Small intestine (tissue), 7 donors: ENCODE measurements at regions not wholly inside any gene's neighbourhood (a gene's known extent, or its start where the extent isn't known, plus 50 kb on each side); places are given as distances from the start of the nearest gene placed in this dataset.

ENCODE experiments used
- DNase-seq, 2 donors: peaks; one replicate each; pipeline versions ENCODE4 v3.0.0 to v3.0.0-alpha.2; 2013
- FAIRE-seq: peaks from 2 replicates; lab custom pipeline; 2012; peaks lifted over from hg19 to GRCh38; lab: Jason Lieb, UNC
- H3K27ac ChIP-seq, 3 donors: one replicate each; pipeline ENCODE4 v1.5.1; 2013; ENCODE audit warnings: low read length in 2 of 3, mild to moderate bottlenecking in 2 of 3, control low read depth in 1 of 3, inconsistent platforms in 1 of 3, low read depth in 1 of 3, moderate library complexity in 1 of 3
- H3K27me3 ChIP-seq, 3 donors: one replicate each; pipeline ENCODE4 v1.6.1; 2013; ENCODE audit warnings: low read length in 3 of 3, inconsistent platforms in 1 of 3; ENCODE audit not compliant: control insufficient read depth in 3 of 3, insufficient read depth in 3 of 3
- H3K36me3 ChIP-seq, 3 donors: one replicate each; pipeline ENCODE4 v1.6.1; 2013; ENCODE audit warnings: low read length in 3 of 3, inconsistent platforms in 1 of 3, low read depth in 1 of 3, mild to moderate bottlenecking in 1 of 3, moderate library complexity in 1 of 3; ENCODE audit not compliant: control insufficient read depth in 3 of 3, insufficient read depth in 2 of 3
- H3K4me1 ChIP-seq, 3 donors: one replicate each; pipeline ENCODE4 v1.6.1; 2013; ENCODE audit warnings: low read length in 2 of 3, inconsistent platforms in 1 of 3, low read depth in 1 of 3, mild to moderate bottlenecking in 1 of 3, moderate library complexity in 1 of 3; ENCODE audit not compliant: control insufficient read depth in 3 of 3, insufficient read depth in 2 of 3
- H3K4me3 ChIP-seq, 3 donors: one replicate each; pipeline ENCODE4 v1.5.1; 2013; ENCODE audit warnings: low read length in 3 of 3, control low read depth in 1 of 3, inconsistent platforms in 1 of 3, low read depth in 1 of 3, mild to moderate bottlenecking in 1 of 3, moderate library complexity in 1 of 3
- H3K9me3 ChIP-seq, 2 donors: one replicate each; pipeline ENCODE4 v1.6.1; 2013; ENCODE audit warnings: low read depth in 1 of 2, low read length in 1 of 2; ENCODE audit not compliant: control insufficient read depth in 2 of 2, insufficient read depth in 1 of 2
- WGBS, 3 donors: extraction: QIAGEN DNeasy Blood & Tissue Kit; methylation state at CpG; one replicate each; pipeline ENCODE4 v1.1.7; 2013; 5-methylcytosine and 5-hydroxymethylcytosine counted together
- donor health status: healthy with polysubstance abuse.
- donor health status: control.
- donor health status: control.
- donor health status: Bipolar disorder and iron deficiency.
- donor health status: healthy.

DNA sequence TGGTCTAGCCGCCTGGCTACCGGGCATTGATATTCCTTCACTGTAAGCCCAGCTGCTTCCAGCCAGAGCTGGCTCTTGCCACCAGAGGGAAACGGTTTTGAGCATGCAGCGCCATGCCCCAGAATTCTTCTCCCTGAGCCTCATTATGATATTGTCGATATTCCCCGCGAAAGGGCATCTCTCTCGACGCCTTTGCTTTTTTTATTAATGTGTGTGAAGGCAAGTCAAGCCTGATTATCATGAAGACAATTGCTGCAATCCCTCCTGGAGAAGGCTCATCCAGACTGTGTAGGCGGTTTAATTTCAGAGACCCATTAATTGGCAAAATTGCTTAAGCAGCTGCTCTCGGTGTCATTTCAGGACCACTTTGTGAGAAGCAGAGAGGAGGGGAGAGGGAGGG is 321.2 kb upstream of the TLE3 start:
- H3K27me3 ChIP-seq: peaks cover 0 to 15% (median 7%) of the 10 kb centered on the region in 3 donors
- no peak overlapping the region for H3K4me3 ChIP-seq
- DNase-seq: no peak

GRCh38 chr15:70417535-70417934 is 319.8 kb upstream of the TLE3 start:
- Histone ChIP-seq H3K4me1 (peaks cover 0 to 4% (median 0%) of the 10 kb centered on the region in 3 donors), H3K36me3 (no peaks in the 10 kb centered on the region), H3K27ac (no peak overlapping the region), H3K9me3 (peaks cover 0 to 7% of the 10 kb centered on the region in 2 donors), H3K4me3 (no peak overlapping the region), H3K27me3 (peaks cover 0 to 12% (median 7%) of the 10 kb centered on the region in 3 donors)
- FAIRE-seq: no peak
- DNase-seq: no peak
- 88 to 89% (median 89%) methylated on average over 6 of the region's 6 CpGs for WGBS, 3 donors

More for the DNA sequence above, 321.2 kb upstream of the TLE3 start:
- FAIRE-seq: no peak
- 84 to 94% (median 90%) methylated on average over 11 of the region's 11 CpGs for WGBS, 3 donors
- Histone ChIP-seq H3K27ac (no peak overlapping the region), H3K36me3 (no peaks in the 10 kb centered on the region), H3K9me3 (peaks cover 0 to 7% of the 10 kb centered on the region in 2 donors), H3K4me1 (no peaks in the 10 kb centered on the region)

- Histone ChIP-seq H3K4me1 (peaks cover 0 to 12% (median 5%) of the 10 kb centered on the region in 3 donors), H3K36me3 (no peaks in the 10 kb centered on the region), H3K27ac (no peak overlapping the region), H3K4me3 (no peak overlapping the region), H3K9me3 (peaks cover 0 to 9% of the 10 kb centered on the region in 2 donors), H3K27me3 (peaks cover 0 to 12% (median 7%) of the 10 kb centered on the region in 3 donors)
- DNase-seq (no peak), FAIRE-seq (no peak)
- 49 to 55% (median 53%) methylated on average over 2 of the region's 2 CpGs for WGBS, 3 donors
Measured at GRCh38 chr15:70416829-70417228, 319.1 kb upstream of the TLE3 start.

- Histone ChIP-seq H3K4me3 (no peak overlapping the region), H3K36me3 (no peaks in the 10 kb centered on the region), H3K9me3 (peaks cover 0 to 12% of the 10 kb centered on the region in 2 donors), H3K4me1 (peaks cover 0 to 22% (median 5%) of the 10 kb centered on the region in 3 donors), H3K27me3 (peaks cover 0 to 12% (median 7%) of the 10 kb centered on the region in 3 donors), H3K27ac (no peak overlapping the region)
- WGBS, 3 donors: 26 to 60% (median 35%) methylated on average over 18 of the region's 18 CpGs
- DNase-seq (peak; percentile 22 to 41), FAIRE-seq (no peak)
Measured at GRCh38 chr15:70415398-70415797, 317.7 kb upstream of the TLE3 start.

- Histone ChIP-seq H3K27ac (no peak overlapping the region), H3K4me1 (peaks cover 0 to 26% (median 5%) of the 10 kb centered on the region in 3 donors), H3K27me3 (peaks cover 0 to 12% (median 7%) of the 10 kb centered on the region in 3 donors), H3K36me3 (no peaks in the 10 kb centered on the region), H3K4me3 (no peak overlapping the region), H3K9me3 (peaks cover 0 to 12% of the 10 kb centered on the region in 2 donors)
- DNase-seq (no peak), FAIRE-seq (no peak)
- 81 to 87% (median 84%) methylated on average over 5 of the region's 5 CpGs for WGBS, 3 donors
Measured at GRCh38 chr15:70414626-70415025, 316.9 kb upstream of the TLE3 start.

DNA sequence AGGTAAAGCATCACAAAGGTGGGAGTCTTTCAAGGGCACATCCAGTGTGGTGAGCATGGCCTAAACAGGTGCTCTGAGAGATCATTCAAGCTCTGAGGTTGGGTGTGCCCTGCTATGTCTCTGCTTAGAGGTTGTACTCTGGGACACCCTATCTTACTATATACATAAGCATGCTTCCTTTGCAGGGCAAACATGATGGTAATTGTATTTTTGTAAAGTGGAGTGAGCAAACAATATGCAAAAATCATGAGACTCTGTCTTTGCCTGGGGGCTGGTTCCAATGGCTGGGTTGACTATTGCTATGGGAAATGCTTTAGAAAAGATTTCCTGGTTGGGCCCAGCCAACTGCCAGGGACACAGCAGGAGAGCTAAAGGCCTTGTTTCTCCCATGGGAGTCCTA is 315.1 kb upstream of the TLE3 start:
- H3K27me3 ChIP-seq: peaks cover 0 to 5% (median 3%) of the 10 kb centered on the region in 3 donors
- no peak for FAIRE-seq
- H3K4me1 ChIP-seq: peaks cover 0 to 26% (median 5%) of the 10 kb centered on the region in 3 donors
- H3K4me3 ChIP-seq: no peak overlapping the region
- DNase-seq: no peak
- H3K9me3 ChIP-seq: peaks cover 0 to 22% of the 10 kb centered on the region in 2 donors
- H3K36me3 ChIP-seq: no peaks in the 10 kb centered on the region
- no peak overlapping the region for H3K27ac ChIP-seq

DNA sequence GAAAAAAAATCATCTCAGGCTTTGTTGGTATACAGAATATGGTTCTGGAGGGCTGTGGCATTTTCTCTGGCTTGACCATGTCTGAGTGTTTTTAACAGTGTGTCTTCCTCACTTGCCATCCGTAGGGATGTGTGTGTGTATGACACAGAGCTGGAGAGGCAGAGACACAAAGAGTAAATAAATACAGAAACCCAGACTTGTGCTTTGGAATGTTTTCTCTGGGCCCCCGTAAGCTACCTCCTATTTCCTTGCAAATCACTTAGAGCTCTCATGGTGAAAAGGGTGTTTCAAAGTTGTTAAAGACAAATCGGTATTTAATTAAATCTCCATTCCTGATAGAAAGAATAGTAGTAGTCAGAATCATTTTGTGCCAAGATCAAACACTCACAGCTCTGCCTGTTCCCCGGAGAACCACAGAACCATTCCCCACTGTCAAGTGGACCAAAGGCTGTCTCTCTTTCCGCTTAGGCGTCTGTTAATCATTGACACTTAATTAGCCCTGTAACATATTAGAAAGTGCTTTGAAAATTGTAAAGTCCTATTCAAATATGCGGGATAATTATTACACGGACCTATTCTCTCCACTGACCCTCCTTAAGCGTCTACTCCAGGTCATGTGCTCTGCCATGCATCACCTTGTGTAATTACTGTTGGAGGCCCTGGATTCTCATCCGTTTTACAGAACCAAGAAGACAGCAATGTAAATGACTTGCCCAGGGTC is 313.6 kb upstream of the TLE3 start:
- H3K36me3 ChIP-seq: no peaks in the 10 kb centered on the region
- H3K27ac ChIP-seq: no peak overlapping the region
- FAIRE-seq (no peak), DNase-seq (peak; percentile 80 to 87)
- H3K27me3 ChIP-seq: peaks cover 0 to 3% (median 0%) of the 10 kb centered on the region in 3 donors
- no peak overlapping the region for H3K4me3 ChIP-seq
- H3K9me3 ChIP-seq: peaks cover 0 to 23% of the 10 kb centered on the region in 2 donors
- 24 to 67% (median 42%) methylated on average over 10 of the region's 10 CpGs for WGBS, 3 donors
- peaks cover 0 to 26% (median 5%) of the 10 kb centered on the region in 3 donors for H3K4me1 ChIP-seq

DNA sequence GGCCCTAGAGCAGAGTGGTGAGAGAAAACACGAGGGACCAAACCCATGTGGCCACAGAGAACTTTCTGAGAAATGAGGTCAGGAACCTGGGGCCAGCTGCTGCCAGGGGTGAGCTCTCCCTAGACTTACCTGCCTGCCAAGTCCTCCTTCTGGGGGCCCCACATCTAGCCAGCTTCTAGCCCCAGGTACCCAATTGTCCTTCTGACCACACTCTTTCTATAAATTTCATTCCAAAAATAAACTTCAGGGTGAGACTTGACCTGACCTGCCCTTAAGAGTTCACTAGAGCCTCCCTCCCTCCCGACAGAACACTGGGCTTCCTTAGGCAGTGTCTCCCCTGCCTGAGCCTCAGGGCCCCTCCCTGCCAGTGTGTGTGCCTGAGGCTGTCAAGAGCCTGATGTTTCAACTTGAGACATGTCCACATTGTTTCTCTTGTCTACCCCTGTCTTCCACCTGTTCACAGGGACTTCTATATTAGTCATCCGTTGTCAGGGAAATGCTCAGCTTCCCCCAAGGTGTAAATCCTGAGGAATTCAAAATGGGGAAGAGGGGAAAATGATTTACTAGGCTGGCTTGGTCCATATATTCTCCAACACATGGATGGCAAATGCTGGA is 312.8 kb upstream of the TLE3 start:
- 44 to 75% (median 63%) methylated on average over 3 of the region's 3 CpGs for WGBS, 3 donors
- peaks cover 0 to 22% of the 10 kb centered on the region in 2 donors for H3K9me3 ChIP-seq
- FAIRE-seq: no peak
- H3K4me3 ChIP-seq: no peak overlapping the region
- H3K36me3 ChIP-seq: no peaks in the 10 kb centered on the region
- peaks cover 0 to 26% (median 5%) of the 10 kb centered on the region in 3 donors for H3K4me1 ChIP-seq
- no peaks in the 10 kb centered on the region for H3K27me3 ChIP-seq
- DNase-seq: peak in 1 of 2 donors; percentile 30
- H3K27ac ChIP-seq: no peak overlapping the region
